ENCODE measurements at regions not wholly inside any gene's neighbourhood (a gene's known extent, or its start where the extent isn't known, plus 50 kb on each side); places are given as distances from the start of the nearest gene placed in this dataset.
A peak's percentile ranks its signal among the peaks of the same experiment; 100 is the strongest.

- DNase-seq, result no peak
Measured at GRCh38 chr3:115478359-115478758, 145.0 kb upstream of the GAP43 start.

- no peak for DNase-seq
Measured at GRCh38 chr3:115486880-115487279, 136.4 kb upstream of the GAP43 start.

- DNase-seq, result no peak
Measured at GRCh38 chr3:115487968-115488367, 135.3 kb upstream of the GAP43 start.

- no peak for DNase-seq
Measured at GRCh38 chr3:115488409-115488808, 134.9 kb upstream of the GAP43 start.

GRCh38 chr3:115494826-115495225 lies 128.5 kb upstream of the GAP43 start:
- no peak for DNase-seq

- no peak for DNase-seq
Measured at GRCh38 chr3:115498421-115498820, 124.9 kb upstream of the GAP43 start.

- no peak for DNase-seq
Measured at GRCh38 chr3:115498898-115499297, 124.4 kb upstream of the GAP43 start.

- no peak for DNase-seq
Measured at GRCh38 chr3:115499666-115500065, 123.6 kb upstream of the GAP43 start.

GRCh38 chr3:115500795-115501194 lies 122.5 kb upstream of the GAP43 start:
- no peak for DNase-seq

- peak; percentile 57 for DNase-seq
Measured at GRCh38 chr3:115502128-115502527, 121.2 kb upstream of the GAP43 start.

GRCh38 chr3:115503394-115503793 lies 119.9 kb upstream of the GAP43 start:
- DNase-seq, result peak; percentile 20

GRCh38 chr3:115508562-115508961 lies 114.7 kb upstream of the GAP43 start:
- no peak for DNase-seq

- DNase-seq, result peak; percentile 79
Measured at GRCh38 chr3:115512565-115513415, 110.5 kb upstream of the GAP43 start.

- DNase-seq, result no peak
Measured at GRCh38 chr3:115513416-115513800, 109.9 kb upstream of the GAP43 start.

GRCh38 chr3:115517457-115518050 lies 105.8 kb upstream of the GAP43 start:
- no peak for DNase-seq

- peak; percentile 66 for DNase-seq
Measured at GRCh38 chr3:115518100-115518852, 105.0 kb upstream of the GAP43 start.

- DNase-seq, result no peak
Measured at GRCh38 chr3:115520241-115520640, 103.1 kb upstream of the GAP43 start.

- DNase-seq, result no peak
Measured at GRCh38 chr3:115520651-115521245, 102.6 kb upstream of the GAP43 start.

- DNase-seq, result no peak
Measured at GRCh38 chr3:115523458-115523857, 99.9 kb upstream of the GAP43 start.

GRCh38 chr3:115524549-115524948 lies 98.8 kb upstream of the GAP43 start:
- no peak for DNase-seq

- no peak for DNase-seq
Measured at GRCh38 chr3:115525731-115526130, 97.6 kb upstream of the GAP43 start.

GRCh38 chr3:115533218-115533617 lies 90.1 kb upstream of the GAP43 start:
- DNase-seq, result no peak

GRCh38 chr3:115536171-115536570 lies 87.1 kb upstream of the GAP43 start:
- no peak for DNase-seq

Measured in DMS79 treated with DMSO at 0.1 percent for 48 hours (cell line).